Endothelial cell of umbilical vein (primary cell): ENCODE measurements at regions not wholly inside any gene's neighbourhood (a gene's known extent, or its start where the extent isn't known, plus 50 kb on each side); places are given as distances from the start of the nearest gene placed in this dataset.

Experiments used
- BruUV-seq: library from RNA; stranded (reverse); fragments of 400-500 nt; replicated peaks from 2 replicates; lab custom pipeline; 2021; lab: Mats Ljungman, UMichigan
- CTCF ChIA-PET: fragments of 300-600, 350-600 bp; sonication (Branson Sonifier 250); formaldehyde crosslinking; loops from one replicate; lab custom pipeline; 2021; ENCODE audit warnings: antibody characterized with exemption, inconsistent platforms; lab: Charles Lee
- POLR2A ChIA-PET: fragments of 300-600, 350-600 bp; sonication (Branson Sonifier 250); formaldehyde crosslinking; loops from one replicate; lab custom pipeline; 2021; ENCODE audit warnings: antibody characterized with exemption, inconsistent platforms; lab: Charles Lee
- DNase-seq: peaks from one replicate; pipeline ENCODE4 v3.0.0-alpha.2; 2011; ENCODE audit warnings: low read depth, low spot score
- FAIRE-seq: peaks from 2 replicates; lab custom pipeline; 2011; peaks lifted over from hg19 to GRCh38; lab: Jason Lieb, UNC
- H2AFZ ChIP-seq: 2 replicates; pipeline ENCODE4 v1.6.0; 2012; ENCODE audit warnings: low read depth, low read length, control low read depth, inconsistent platforms
- H3K27ac ChIP-seq: 2 replicates; pipeline ENCODE4 v1.5.1; 2011; ENCODE audit warnings: low read depth, mild to moderate bottlenecking, control low read depth, low read length, moderate library complexity; ENCODE audit not compliant: insufficient read depth
- H3K27me3 ChIP-seq, 2 experiments: 2 replicates each; pipeline versions ENCODE4 v1.6.0 to v1.6.1; 2011; ENCODE audit warnings: low read length in 2 of 2, mixed read lengths in 1 of 2; ENCODE audit not compliant: control insufficient read depth in 2 of 2, insufficient read depth in 2 of 2
- H3K36me3 ChIP-seq, 2 experiments: 2 replicates in 1 of 2; 3 replicates in 1 of 2; pipeline ENCODE4 v1.5.1; 2011; ENCODE audit warnings: low read length in 2 of 2, mild to moderate bottlenecking in 1 of 2, moderate library complexity in 1 of 2; ENCODE audit not compliant: control insufficient read depth in 2 of 2, insufficient read depth in 2 of 2; ENCODE audit errors: extremely low read depth in 1 of 2
- H3K4me1 ChIP-seq: 3 replicates; pipeline ENCODE4 v1.5.1; 2011; ENCODE audit warnings: mild to moderate bottlenecking, low read length; ENCODE audit not compliant: control insufficient read depth, insufficient read depth; ENCODE audit errors: extremely low read depth
- H3K4me2 ChIP-seq: 2 replicates; pipeline ENCODE4 v1.6.1; 2011; ENCODE audit warnings: low read length, control low read depth, mixed read lengths; ENCODE audit not compliant: insufficient read depth
- H3K4me3 ChIP-seq, 3 experiments: fragments of 200-600 bp in 1 of 3; sonication (generic), shearing (Covaris generic) in 1 of 3; replicated peaks in 1 of 3; 2 replicates each; pipeline ENCODE4 v1.5.1; 2011 to 2016; ENCODE audit warnings: control low read depth in 3 of 3, low read length in 3 of 3, mild to moderate bottlenecking in 2 of 3, inconsistent platforms in 1 of 3, low read depth in 1 of 3, moderate library complexity in 1 of 3; ENCODE audit not compliant: insufficient read depth in 1 of 3
- H3K79me2 ChIP-seq: 2 replicates; pipeline ENCODE4 v1.6.0; 2012; ENCODE audit warnings: low read length, inconsistent platforms; ENCODE audit not compliant: control insufficient read depth, insufficient read depth
- H3K9ac ChIP-seq: replicated peaks from 2 replicates; pipeline ENCODE3; 2011; ENCODE audit warnings: low read length, control low read depth; ENCODE audit not compliant: insufficient read depth; ENCODE audit errors: extremely low read depth
- H3K9me1 ChIP-seq: replicated peaks from 3 replicates; pipeline ENCODE4 v1.6.0; 2011; ENCODE audit warnings: mild to moderate bottlenecking, low read length; ENCODE audit not compliant: control insufficient read depth, insufficient read depth; ENCODE audit errors: extremely low read depth
- H3K9me3 ChIP-seq: replicated peaks from 2 replicates; pipeline ENCODE4 v1.5.1; 2012; ENCODE audit warnings: low read length, inconsistent platforms; ENCODE audit not compliant: control insufficient read depth, insufficient read depth
- H4K20me1 ChIP-seq: replicated peaks from 2 replicates; pipeline ENCODE3; 2011; ENCODE audit warnings: mild to moderate bottlenecking, low read length; ENCODE audit not compliant: control insufficient read depth, insufficient read depth; ENCODE audit errors: extremely low read depth
- EZH2 ChIP-seq: IDR thresholded peaks from 2 replicates; pipeline ENCODE4 v1.6.1; 2012; ENCODE audit warnings: borderline replicate concordance, low read depth, mild to moderate bottlenecking, moderate library complexity, low read length, inconsistent platforms; ENCODE audit not compliant: severe bottlenecking
- FOS ChIP-seq: IDR thresholded peaks from 2 replicates; pipeline ENCODE4 v1.6.1; 2011; ENCODE audit warnings: mild to moderate bottlenecking, low read length, moderate library complexity, borderline replicate concordance; ENCODE audit not compliant: insufficient read depth
- GATA2 ChIP-seq: IDR thresholded peaks from 2 replicates; pipeline ENCODE4 v1.7.0; 2011; ENCODE audit warnings: low read depth, mild to moderate bottlenecking, moderate library complexity, mixed read lengths, low read length; ENCODE audit not compliant: insufficient read length, insufficient read depth
- JUN ChIP-seq: IDR thresholded peaks from 2 replicates; pipeline ENCODE4 v1.6.1; 2011; ENCODE audit warnings: borderline replicate concordance, low read depth; ENCODE audit not compliant: insufficient read length, insufficient read depth
- MYC ChIP-seq: IDR thresholded peaks from one replicate; pipeline ENCODE4 v1.6.1; 2011; ENCODE audit warnings: mild to moderate bottlenecking, low read depth, low read length
- POLR2A ChIP-seq: IDR thresholded peaks from 2 replicates; pipeline ENCODE4 v1.6.1; 2012; ENCODE audit warnings: low read depth, mild to moderate bottlenecking, control low read depth, low read length
- POLR2AphosphoS5 ChIP-seq: IDR thresholded peaks from 2 replicates; pipeline ENCODE4 v1.6.1; 2012; ENCODE audit warnings: low read depth, mild to moderate bottlenecking, control low read depth, low read length, moderate library complexity; ENCODE audit not compliant: insufficient read depth
- dilution Hi-C: fragments of 300-500 bp; cut with MboI; formaldehyde crosslinking; loops from one replicate; pipeline ENCODE4 v1.15.0; 2019; ENCODE audit warnings: low sequenced_read_pairs; ENCODE audit not compliant: extremely low pct_ligation_motif_present
- intact Hi-C: fragments of 100-400 bp; cut with micrococcal nuclease; formaldehyde crosslinking; loops from one replicate; pipeline ENCODE4 v1.10.0; 2022
- TF ChIP-seq, protein P1 (sequence below), 2 donors: IDR thresholded peaks; 1 replicate in 1 of 2; 2 replicates in 1 of 2; pipeline ENCODE4 v1.5.1; 2011; ENCODE audit warnings: low read length in 2 of 2, mild to moderate bottlenecking in 2 of 2, moderate library complexity in 2 of 2, control low read depth in 1 of 2, inconsistent platforms in 1 of 2, low read depth in 1 of 2; ENCODE audit not compliant: insufficient read depth in 1 of 2; ENCODE audit errors: extremely low read depth in 1 of 2

GRCh38 chr2:6164986-6165747 lies 473.0 kb downstream of the SOX11 start:
- Histone ChIP-seq H3K9me1 (no peaks in the 10 kb centered on the region), H3K36me3 (no peaks in the 10 kb centered on the region), H3K4me2 (no peak overlapping the region), H3K4me1 (no peaks in the 10 kb centered on the region), H3K4me3 (no peak overlapping the region), H2AFZ (no peak overlapping the region), H3K9me3 (peaks cover 4% of the 10 kb centered on the region), H3K27ac (no peak overlapping the region), H4K20me1 (no peaks in the 10 kb centered on the region), H3K27me3 (no peaks in the 10 kb centered on the region), H3K9ac (no peak overlapping the region), H3K79me2 (no peaks in the 10 kb centered on the region)
- no peak for FAIRE-seq
- CTCF ChIA-PET: no interaction called here
- BruUV-seq: no TSS peak
- no peak for TF ChIP-seq MYC
- TF ChIP-seq POLR2AphosphoS5: no peak
- TF ChIP-seq FOS: no peak
- TF ChIP-seq JUN: no peak
- TF ChIP-seq EZH2: no peak
- no peak for TF ChIP-seq GATA2
- TF ChIP-seq, protein P1, sequence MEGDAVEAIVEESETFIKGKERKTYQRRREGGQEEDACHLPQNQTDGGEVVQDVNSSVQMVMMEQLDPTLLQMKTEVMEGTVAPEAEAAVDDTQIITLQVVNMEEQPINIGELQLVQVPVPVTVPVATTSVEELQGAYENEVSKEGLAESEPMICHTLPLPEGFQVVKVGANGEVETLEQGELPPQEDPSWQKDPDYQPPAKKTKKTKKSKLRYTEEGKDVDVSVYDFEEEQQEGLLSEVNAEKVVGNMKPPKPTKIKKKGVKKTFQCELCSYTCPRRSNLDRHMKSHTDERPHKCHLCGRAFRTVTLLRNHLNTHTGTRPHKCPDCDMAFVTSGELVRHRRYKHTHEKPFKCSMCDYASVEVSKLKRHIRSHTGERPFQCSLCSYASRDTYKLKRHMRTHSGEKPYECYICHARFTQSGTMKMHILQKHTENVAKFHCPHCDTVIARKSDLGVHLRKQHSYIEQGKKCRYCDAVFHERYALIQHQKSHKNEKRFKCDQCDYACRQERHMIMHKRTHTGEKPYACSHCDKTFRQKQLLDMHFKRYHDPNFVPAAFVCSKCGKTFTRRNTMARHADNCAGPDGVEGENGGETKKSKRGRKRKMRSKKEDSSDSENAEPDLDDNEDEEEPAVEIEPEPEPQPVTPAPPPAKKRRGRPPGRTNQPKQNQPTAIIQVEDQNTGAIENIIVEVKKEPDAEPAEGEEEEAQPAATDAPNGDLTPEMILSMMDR (IDR thresholded peaks at IDR 0.05; ENCODE audit: extremely low read depth in 1 of 2, insufficient read depth in 1 of 2, low read depth in 1 of 2, low read length in 2 of 2): no peak
- no peak for TF ChIP-seq POLR2A
- POLR2A ChIA-PET: no interaction called here
- dilution Hi-C loops: no loop called here
- DNase-seq: no peak
- intact Hi-C loops: no loop called here
